HepG2 (cell line): ENCODE measurements at regions not wholly inside any gene's neighbourhood (a gene's known extent, or its start where the extent isn't known, plus 50 kb on each side); places are given as distances from the start of the nearest gene placed in this dataset.

Source experiments
- ATAC-seq: fragments of 200-7000 bp; cut with Tn5 transposase; 3 replicates; pipeline ENCODE4 v1.9.1; 2020; ENCODE audit warnings: mild to moderate bottlenecking, moderate library complexity
- BruUV-seq: library from RNA; stranded (reverse); fragments of 400-500 nt; replicated peaks from 2 replicates; lab custom pipeline; 2021; lab: Mats Ljungman, UMichigan
- CTCF ChIA-PET: fragments of 300-600 bp; formaldehyde crosslinking; extraction: SDS; loops from one replicate; lab custom pipeline; 2021; ENCODE audit warnings: low total read pairs, inconsistent platforms, low intra/inter-chr PET ratio; lab: Yijun Ruan, JAX
- POLR2A ChIA-PET: fragments of 350-600 bp; sonication (Branson Sonifier 250); formaldehyde crosslinking; loops from one replicate; lab custom pipeline; 2020; ENCODE audit warnings: antibody characterized with exemption, inconsistent platforms; lab: Yijun Ruan, JAX
- DNase-seq: peaks from one replicate; pipeline ENCODE4 v3.0.0-alpha.2; 2015; ENCODE audit warnings: low spot score
- FAIRE-seq: peaks from 3 replicates; lab custom pipeline; 2011; peaks lifted over from hg19 to GRCh38; lab: Jason Lieb, UNC
- H2AFZ ChIP-seq: one replicate; pipeline ENCODE4 v1.6.1; 2011; ENCODE audit warnings: low read length, inconsistent platforms
- H3K27ac ChIP-seq: fragments of 300-600 bp; 3 replicates; pipeline ENCODE4 v1.8.0; 2011; ENCODE audit warnings: mixed run types, mild to moderate bottlenecking, mixed read lengths, low read length, inconsistent platforms; ENCODE audit not compliant: insufficient read depth; ENCODE audit errors: extremely low read length
- H3K27me3 ChIP-seq, 2 experiments: fragments of 200-600 bp in 1 of 2; 2 replicates in 1 of 2; 3 replicates in 1 of 2; pipeline versions ENCODE4 v1.6.0 to v1.8.0; 2011; ENCODE audit warnings: low read length in 2 of 2, mild to moderate bottlenecking in 2 of 2, moderate library complexity in 2 of 2, inconsistent platforms in 1 of 2; ENCODE audit not compliant: insufficient read depth in 2 of 2, control insufficient read depth in 1 of 2
- H3K36me3 ChIP-seq, 2 experiments: fragments of 200-600 bp in 1 of 2; replicated peaks in 1 of 2; 2 replicates in 1 of 2; 3 replicates in 1 of 2; pipeline versions ENCODE4 v1.5.1 to v1.8.0; 2011; ENCODE audit warnings: low read length in 2 of 2, inconsistent platforms in 1 of 2; ENCODE audit not compliant: insufficient read depth in 2 of 2, control insufficient read depth in 1 of 2
- H3K4me1 ChIP-seq: 2 replicates; pipeline ENCODE4 v1.5.1; 2012; ENCODE audit warnings: low read length, inconsistent platforms; ENCODE audit not compliant: insufficient read depth
- H3K4me2 ChIP-seq: 2 replicates; pipeline ENCODE4 v1.6.0; 2011; ENCODE audit warnings: low read depth, low read length, inconsistent platforms
- H3K4me3 ChIP-seq, 3 experiments: fragments of 200-600 bp in 1 of 3; sonication (generic), shearing (Covaris generic) in 1 of 3; replicated peaks in 1 of 3; 2 replicates each; pipeline ENCODE4 v1.5.1; 2011 to 2016; ENCODE audit warnings: low read length in 3 of 3, inconsistent platforms in 2 of 3, low read depth in 2 of 3, mild to moderate bottlenecking in 2 of 3, control low read depth in 1 of 3, mixed read lengths in 1 of 3; ENCODE audit not compliant: insufficient read depth in 1 of 3
- H3K79me2 ChIP-seq: one replicate; pipeline ENCODE4 v1.6.1; 2011; ENCODE audit warnings: low read length, inconsistent platforms; ENCODE audit not compliant: insufficient read depth
- H3K9ac ChIP-seq: 2 replicates; pipeline ENCODE4 v1.6.0; 2011; ENCODE audit warnings: mild to moderate bottlenecking, low read depth, low read length, inconsistent platforms; ENCODE audit not compliant: insufficient read depth
- H3K9me3 ChIP-seq: 2 replicates; pipeline ENCODE4 v1.5.1; 2012; ENCODE audit warnings: mild to moderate bottlenecking, low read length
- H4K20me1 ChIP-seq: 2 replicates; pipeline ENCODE4 v1.6.0; 2011; ENCODE audit warnings: inconsistent platforms, mild to moderate bottlenecking, low read length, moderate library complexity; ENCODE audit not compliant: insufficient read depth
- SYNCRIP ChIP-seq: fragments of 200-400 bp; formaldehyde crosslinking; IDR thresholded peaks from 2 replicates; pipeline ENCODE4 v1.6.1; 2018; ENCODE audit warnings: mild to moderate bottlenecking, low read depth, low read length; ENCODE audit not compliant: insufficient read depth
- TCF7 ChIP-seq: sonication (generic); IDR thresholded peaks from 2 replicates; pipeline ENCODE4 v1.6.1; 2016; ENCODE audit warnings: antibody characterized with exemption, low read depth
- WGBS: methylation state at CpG from one replicate; pipeline ENCODE4 v1.1.6; 2017; ENCODE audit warnings: low lambda C conversion rate; 5-methylcytosine and 5-hydroxymethylcytosine counted together
- in situ Hi-C: cut with HindIII; loops from 2 replicates; pipeline ENCODE4 v1.10.0; 2017; ENCODE audit warnings: low pct_unique_long_range_greater_than_20kb; ENCODE audit not compliant: extremely low pct_ligation_motif_present
- intact Hi-C: fragments of 100-400 bp; cut with micrococcal nuclease; formaldehyde crosslinking; loops from one replicate; pipeline ENCODE4 v1.10.0; 2022; ENCODE audit not compliant: unreplicated experiment
- TF ChIP-seq, protein P1 (sequence below): fragments of 450-650 bp; IDR thresholded peaks from 2 replicates; pipeline ENCODE4 v1.6.1; 2017; ENCODE audit warnings: mild to moderate bottlenecking

DNA sequence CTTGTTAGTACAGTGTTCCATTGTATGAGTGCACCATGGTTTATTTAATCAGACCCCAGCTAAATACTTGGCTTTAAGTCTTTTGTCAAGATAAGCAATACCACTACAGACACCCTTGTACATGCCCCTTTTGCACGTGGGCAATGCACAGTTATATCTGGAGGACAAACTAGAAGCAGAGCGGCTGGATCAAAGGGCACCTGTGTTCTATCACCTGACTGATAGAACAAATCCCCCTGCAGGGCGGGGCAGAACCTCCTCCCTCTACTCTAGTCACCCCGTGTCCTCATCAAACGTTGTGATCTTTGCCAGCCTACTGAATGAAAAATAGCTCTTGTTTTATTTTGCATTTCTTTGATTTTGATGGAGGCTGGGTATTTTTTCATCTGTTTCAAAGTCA, 314.9 kb downstream of the TLE3 start:
- DNase-seq, result peak; percentile 31
- POLR2A ChIA-PET, result no interaction called here

DNA sequence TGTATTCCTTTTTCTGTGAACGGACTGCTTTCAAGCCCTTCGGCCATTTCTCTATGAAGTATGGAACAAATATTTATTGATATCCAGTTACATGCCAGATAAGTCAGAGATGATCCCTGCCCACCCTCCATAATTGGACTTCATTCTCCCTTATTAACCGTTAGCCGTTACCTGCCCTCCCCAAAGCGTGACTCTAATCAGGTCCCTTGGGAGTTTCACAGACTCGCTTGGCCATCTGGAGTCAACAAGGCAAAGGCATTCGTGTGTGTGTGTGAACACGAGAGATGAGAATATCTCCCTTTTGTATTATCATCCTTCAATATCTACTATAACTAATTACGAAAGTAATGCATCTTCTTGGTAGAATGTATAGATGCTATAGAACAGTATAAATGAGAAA, 314.5 kb downstream of the TLE3 start:
- POLR2A ChIA-PET, result no interaction called here
- FAIRE-seq (no peak), DNase-seq (no peak), ATAC-seq (no peak)
- TF ChIP-seq, protein P1, sequence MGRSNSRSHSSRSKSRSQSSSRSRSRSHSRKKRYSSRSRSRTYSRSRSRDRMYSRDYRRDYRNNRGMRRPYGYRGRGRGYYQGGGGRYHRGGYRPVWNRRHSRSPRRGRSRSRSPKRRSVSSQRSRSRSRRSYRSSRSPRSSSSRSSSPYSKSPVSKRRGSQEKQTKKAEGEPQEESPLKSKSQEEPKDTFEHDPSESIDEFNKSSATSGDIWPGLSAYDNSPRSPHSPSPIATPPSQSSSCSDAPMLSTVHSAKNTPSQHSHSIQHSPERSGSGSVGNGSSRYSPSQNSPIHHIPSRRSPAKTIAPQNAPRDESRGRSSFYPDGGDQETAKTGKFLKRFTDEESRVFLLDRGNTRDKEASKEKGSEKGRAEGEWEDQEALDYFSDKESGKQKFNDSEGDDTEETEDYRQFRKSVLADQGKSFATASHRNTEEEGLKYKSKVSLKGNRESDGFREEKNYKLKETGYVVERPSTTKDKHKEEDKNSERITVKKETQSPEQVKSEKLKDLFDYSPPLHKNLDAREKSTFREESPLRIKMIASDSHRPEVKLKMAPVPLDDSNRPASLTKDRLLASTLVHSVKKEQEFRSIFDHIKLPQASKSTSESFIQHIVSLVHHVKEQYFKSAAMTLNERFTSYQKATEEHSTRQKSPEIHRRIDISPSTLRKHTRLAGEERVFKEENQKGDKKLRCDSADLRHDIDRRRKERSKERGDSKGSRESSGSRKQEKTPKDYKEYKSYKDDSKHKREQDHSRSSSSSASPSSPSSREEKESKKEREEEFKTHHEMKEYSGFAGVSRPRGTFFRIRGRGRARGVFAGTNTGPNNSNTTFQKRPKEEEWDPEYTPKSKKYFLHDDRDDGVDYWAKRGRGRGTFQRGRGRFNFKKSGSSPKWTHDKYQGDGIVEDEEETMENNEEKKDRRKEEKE, result no peak
- no peaks in the 10 kb centered on the region for H3K9me3 ChIP-seq
- H3K27me3 ChIP-seq, result peaks cover 0 to 15% of the 10 kb centered on the region in 2 experiments; a peak in 2 of 5 replicates
- H3K9ac ChIP-seq, result no peak overlapping the region
- H4K20me1 ChIP-seq, result no peaks in the 10 kb centered on the region
- H3K4me1 ChIP-seq, result peaks cover 6% of the 10 kb centered on the region; the same call in 1 of the 2 replicates
- 45% methylated on average over 9 of the region's 9 CpGs for WGBS
- H3K27ac ChIP-seq, result no peak overlapping the region
- no peaks in the 10 kb centered on the region for H3K36me3 ChIP-seq
- BruUV-seq, result no TSS peak
- in situ Hi-C loops (no loop called here), intact Hi-C loops (no loop called here)
- H3K4me2 ChIP-seq, result no peak overlapping the region
- no peak overlapping the region for H2AFZ ChIP-seq
- CTCF ChIA-PET, result no interaction called here
- no peak overlapping the region for H3K4me3 ChIP-seq
- H3K79me2 ChIP-seq, result no peaks in the 10 kb centered on the region

More for the DNA sequence above, 314.9 kb downstream of the TLE3 start:
- Histone ChIP-seq H3K4me1 (peaks cover 6% of the 10 kb centered on the region; the same call in 1 of the 2 replicates), H2AFZ (no peak overlapping the region), H3K9me3 (no peaks in the 10 kb centered on the region), H3K79me2 (no peaks in the 10 kb centered on the region), H3K4me3 (no peak overlapping the region), H4K20me1 (no peaks in the 10 kb centered on the region), H3K27me3 (peaks cover 0 to 12% of the 10 kb centered on the region in 2 experiments; a peak in 2 of 5 replicates), H3K27ac (no peak overlapping the region), H3K36me3 (no peaks in the 10 kb centered on the region), H3K9ac (no peak overlapping the region), H3K4me2 (no peak overlapping the region)
- FAIRE-seq (no peak), ATAC-seq (no peak)
- CTCF ChIA-PET, result no interaction called here
- no TSS peak for BruUV-seq
- in situ Hi-C loops (no loop called here), intact Hi-C loops (no loop called here)
- WGBS, result 4% methylated on average over 5 of the region's 5 CpGs
- TF ChIP-seq TCF7 (0 out of 2 replicates have a peak, but pooled peaks have one; percentile 34), SYNCRIP (no peak)
